Cerebellar cortex (tissue), 1 donor: ENCODE measurements at regions not wholly inside any gene's neighbourhood (a gene's known extent, or its start where the extent isn't known, plus 50 kb on each side); places are given as distances from the start of the nearest gene placed in this dataset.

Experiments used
- DNase-seq: peaks from one replicate; pipeline ENCODE4 v3.0.0-alpha.2; 2015; ENCODE audit warnings: low spot score

DNA sequence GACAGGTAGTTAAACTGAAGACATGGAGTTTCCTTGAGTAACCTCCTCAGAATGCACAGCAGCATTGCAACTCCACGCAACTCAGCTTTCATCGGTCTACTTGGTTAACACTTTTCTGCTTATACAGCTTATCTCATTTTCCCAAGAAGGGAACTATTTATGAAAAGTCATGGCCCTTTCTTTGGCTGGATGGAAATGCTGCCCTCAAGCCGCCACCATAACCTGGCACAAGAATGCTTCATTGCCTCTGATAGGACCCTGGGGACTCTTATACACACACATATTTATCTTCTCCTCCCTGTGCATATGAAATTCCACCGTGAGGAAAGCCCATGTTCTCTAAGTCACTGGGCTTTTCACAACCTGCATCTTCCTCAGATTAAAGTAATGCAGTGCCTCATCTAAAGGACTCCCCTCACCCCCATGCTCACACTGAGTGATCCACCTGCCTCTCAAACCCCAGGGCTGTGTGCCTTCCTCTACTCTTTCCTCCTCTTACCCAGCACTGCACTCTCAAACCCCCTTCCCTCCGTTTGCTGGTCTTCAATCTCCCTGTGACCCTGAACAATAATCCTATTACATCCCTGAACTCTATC lies 192.0 kb upstream of the HNRNPA3 start:
- DNase-seq, result no peak

- DNase-seq, result no peak
Observed at GRCh38 chr2:177021706-177022343, 190.8 kb upstream of the HNRNPA3 start.

GRCh38 chr2:177024765-177025164 lies 187.8 kb upstream of the HNRNPA3 start:
- no peak for DNase-seq

DNA sequence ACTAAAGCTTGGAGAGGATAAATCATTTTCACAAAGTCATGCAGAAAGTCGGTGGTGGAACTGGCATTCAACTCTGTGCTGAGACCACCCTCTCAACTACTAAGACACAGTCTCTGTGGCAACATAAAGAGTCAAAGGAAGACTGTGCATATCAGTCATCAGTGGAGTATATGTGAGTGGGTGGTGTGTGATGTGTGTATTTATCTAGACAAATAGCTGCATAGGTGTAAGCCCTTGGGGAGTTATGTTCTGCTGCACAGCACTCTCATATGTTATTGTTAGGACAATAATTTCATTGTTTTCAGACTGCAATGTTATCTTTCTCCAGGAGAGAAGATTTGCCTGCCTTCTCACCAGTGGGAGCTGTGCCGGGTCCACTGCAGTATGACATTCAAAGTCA lies 186.3 kb upstream of the HNRNPA3 start:
- DNase-seq, result no peak

DNA sequence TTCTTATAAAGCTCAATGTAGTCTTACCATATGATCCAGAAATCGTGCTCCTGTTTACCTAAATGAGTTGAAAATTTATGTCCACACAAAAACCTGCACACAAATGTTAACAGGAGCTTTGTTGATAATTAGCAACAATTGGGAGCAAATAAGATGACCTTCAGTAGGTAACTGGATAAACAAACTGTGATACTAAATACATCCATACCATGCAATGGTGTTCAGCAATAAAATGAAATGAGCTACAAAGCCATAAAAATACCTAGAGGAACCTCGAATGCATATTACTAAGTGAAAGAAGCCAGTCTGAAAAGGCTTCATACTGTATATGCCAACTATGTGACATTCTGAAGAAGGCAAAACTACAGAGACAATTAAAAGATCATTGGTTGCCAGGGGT lies 185.6 kb upstream of the HNRNPA3 start:
- no peak for DNase-seq

DNA sequence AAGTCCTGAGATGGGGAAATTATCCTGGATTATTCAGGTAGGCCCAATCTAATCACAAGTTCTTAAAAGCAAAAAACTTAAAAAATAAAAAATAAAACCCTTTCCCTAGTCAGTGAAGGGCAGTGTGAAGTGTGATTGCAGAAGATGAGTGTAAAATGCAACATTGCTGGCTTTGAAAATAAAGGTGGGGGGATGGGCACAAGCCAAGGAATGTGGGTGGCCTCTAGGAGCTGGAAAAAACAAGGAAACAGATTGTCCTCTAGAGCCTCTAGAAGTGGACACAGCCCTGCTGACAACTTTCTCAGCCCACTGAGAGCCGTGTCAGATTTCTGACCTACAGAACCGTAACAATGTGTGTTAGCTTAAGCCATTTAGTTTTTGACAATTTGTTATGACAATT lies 184.3 kb upstream of the HNRNPA3 start:
- no peak for DNase-seq

DNA sequence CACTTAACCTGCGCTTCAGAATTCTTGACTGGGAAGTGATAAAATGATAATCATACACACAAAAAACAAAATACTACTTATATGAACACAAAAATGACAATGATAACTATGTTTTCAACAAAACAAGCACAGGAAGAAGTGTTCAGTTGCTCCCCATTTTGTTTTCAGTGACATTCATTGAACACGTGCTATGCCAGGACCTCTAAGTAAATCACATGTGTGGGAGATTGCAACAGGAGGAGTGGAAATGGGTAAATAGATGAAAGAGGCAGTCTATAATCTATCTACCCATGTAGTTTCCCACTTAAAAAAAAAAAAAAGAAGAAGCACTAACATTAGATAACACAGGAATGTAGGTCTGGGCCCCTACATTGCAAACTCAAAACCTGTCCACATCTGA lies 183.5 kb upstream of the HNRNPA3 start:
- DNase-seq, result no peak

- no peak for DNase-seq
Observed at GRCh38 chr2:177029501-177029900, 183.1 kb upstream of the HNRNPA3 start.

DNA sequence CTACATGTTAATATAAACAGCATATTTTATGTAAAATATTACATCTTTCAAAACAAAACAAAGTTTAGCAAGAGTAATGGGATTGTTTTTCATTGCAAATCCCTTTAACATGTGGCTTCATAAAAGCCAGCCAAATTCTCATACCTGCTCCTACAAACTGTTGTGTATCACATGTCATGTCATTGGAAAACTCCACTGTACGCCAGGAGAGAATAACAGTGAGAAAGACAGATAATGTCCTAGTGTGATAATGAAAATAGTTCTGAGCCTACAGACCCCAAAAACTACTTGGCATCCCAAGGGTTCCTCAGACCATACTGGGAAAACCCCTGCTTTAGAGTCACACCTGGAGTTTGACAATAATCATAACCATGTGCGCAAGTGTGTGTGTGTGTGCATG lies 182.7 kb upstream of the HNRNPA3 start:
- no peak for DNase-seq

DNA sequence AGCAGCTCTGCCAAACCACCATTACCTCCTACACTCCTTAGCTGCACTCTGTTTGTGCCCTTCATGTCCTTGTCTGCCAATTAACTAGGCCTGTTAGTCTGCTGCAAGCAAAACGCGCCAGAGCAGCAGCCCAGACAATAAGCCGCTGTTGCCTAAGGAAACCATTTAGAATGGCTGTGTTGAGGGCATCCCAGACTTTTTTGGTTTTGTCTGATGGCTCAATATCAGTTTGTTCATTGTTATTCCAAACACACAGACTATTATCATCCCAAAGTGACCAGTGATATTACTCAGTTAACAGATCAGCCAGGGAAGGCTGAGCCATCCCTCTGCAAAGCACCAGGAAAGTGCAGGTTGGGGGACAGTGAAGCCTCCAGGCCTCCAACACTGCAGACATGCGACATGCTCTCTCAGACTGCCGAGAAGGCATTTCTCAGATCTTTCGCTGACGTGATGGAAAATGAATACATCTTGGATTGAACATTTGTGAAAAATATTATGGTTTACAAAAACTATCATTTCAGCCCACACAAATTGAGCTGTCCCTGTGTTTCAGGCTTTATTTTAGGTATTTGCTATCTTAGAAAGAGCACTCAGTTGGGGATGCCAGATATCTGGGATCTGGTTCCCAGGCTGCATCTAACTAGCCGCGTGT lies 182.0 kb upstream of the HNRNPA3 start:
- DNase-seq, result peak; percentile 18

DNA sequence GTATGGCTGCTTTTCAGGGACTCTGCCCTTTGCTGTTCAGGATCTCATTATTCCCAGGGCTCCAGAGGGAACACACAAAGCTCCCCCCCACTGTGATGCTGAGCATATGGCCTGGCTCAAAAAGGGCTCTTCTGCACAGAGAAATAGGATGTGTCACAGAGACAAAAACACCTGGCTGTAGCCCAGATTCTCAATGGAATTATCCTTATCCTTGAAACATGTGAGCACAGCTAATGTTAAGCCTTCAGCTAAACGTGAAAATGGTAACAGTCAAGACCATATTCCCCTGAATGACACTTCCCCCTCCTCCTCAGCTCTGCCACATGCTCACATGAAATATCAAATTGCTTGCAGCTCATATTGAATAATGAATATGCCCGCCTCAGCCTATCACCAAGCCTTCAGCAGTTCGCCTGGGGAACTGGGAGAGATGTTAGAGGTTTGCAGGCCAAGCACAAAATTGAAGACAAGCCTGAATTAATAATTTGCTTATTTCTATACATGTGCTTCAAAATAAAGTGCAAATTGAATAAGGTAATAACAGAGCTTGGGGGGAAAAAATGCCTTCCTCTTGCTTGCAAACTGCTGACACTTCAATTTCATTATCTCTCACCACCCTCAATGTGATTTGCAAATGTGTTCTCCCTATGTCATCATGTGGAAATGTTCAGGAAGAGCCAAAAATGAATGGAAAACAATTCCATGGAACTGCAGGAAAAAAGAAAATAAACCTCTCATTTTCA lies 181.0 kb upstream of the HNRNPA3 start:
- peak; percentile 89 for DNase-seq

DNA sequence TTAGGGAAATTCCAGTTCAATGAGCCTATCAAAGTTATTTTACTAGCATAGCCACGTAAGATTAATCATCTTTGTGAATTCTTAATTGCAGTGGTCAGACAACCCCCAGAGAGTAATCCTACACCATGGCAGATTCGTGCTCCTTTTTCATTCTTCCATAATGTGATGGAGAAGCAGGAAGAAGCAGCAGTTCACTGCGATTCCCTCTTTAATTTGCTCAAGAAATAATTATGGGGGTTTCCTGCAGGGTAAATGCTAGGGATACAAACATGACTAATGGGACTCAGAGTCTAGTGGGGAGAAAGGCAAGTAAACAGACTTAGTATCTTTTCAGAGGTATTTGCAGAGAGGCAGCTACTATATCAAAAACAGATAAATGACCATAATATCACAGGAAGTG lies 175.8 kb upstream of the HNRNPA3 start:
- DNase-seq, result no peak

DNA sequence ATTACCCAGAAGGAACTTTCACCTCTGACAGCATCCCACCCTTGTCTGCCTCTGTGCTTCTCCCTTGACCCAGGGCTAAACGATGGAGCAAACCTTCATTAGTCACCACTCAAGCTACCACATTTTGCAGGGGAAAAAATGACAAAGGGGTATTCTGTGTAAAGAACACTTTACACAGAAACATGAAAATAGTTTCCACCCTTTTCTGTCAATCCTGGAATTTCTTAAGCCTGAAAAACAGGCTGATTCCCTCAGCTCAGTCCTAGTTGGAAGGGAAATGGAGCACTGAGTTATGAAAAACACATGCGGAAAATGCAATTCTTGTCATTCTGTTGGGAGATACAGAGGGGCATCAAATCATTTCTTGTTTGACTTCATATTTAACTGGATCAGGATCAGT lies 175.0 kb upstream of the HNRNPA3 start:
- DNase-seq, result no peak

GRCh38 chr2:177038787-177039484 lies 173.7 kb upstream of the HNRNPA3 start:
- no peak for DNase-seq

DNA sequence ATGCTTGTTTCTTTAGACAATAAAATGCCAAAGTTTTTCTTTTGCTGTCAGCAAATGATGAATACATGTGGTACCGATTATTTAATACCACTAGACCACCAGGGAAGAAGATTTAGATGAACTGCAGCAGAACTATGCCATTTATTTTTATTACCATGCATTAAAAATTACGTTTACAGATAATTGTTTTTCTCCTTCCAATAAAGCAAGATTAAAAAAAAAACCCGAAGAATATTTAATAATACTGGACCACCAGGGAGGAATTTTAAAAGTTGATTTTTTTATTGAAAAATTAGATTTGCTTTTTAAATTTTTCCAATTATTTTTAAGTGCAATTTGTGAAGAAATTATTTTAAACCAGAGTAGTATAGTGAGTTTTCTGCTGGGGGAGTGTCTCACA lies 170.3 kb upstream of the HNRNPA3 start:
- DNase-seq, result no peak

- DNase-seq, result peak; percentile 88
Observed at GRCh38 chr2:177044671-177045070, 167.9 kb upstream of the HNRNPA3 start.

DNA sequence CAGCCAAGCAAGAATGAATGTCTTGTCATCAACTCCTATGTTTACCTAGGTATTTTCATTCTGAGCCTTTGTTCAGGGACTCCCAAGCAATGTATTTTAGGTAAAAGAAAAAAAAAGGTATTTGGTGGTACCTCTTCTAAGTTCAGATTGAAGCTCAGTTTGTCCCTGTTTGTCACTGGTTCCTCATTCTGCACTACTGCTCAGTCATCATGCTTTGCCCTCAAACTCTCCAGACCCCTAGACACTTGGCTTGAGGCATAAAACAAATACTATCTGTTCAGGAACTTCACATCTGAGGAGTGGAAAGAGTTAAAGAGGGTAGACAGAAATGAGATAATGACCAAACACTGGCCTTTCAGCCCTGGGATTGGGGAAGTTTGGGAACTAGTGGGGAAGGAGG lies 163.6 kb upstream of the HNRNPA3 start:
- no peak for DNase-seq

DNA sequence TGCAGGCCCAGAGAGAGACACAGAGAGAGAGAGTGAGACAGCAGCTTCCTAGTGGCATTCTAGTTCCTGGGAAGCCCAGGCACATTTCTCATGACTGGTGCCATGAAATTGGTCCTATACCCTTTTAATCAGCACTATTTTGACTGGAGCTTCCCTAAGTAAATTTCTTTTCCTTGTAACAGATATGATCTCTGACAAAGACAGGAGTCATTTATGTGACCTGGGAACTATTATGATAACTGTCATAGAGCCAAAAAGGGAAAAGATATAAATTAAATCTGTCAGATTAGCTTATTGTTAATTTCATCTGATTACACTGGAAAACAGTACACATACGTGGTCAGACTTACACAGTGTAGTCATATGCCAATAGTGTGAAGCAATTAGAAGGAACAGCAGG lies 161.3 kb upstream of the HNRNPA3 start:
- DNase-seq, result peak; percentile 29

GRCh38 chr2:177052471-177052870 lies 160.1 kb upstream of the HNRNPA3 start:
- no peak for DNase-seq

GRCh38 chr2:177053038-177053437 lies 159.6 kb upstream of the HNRNPA3 start:
- DNase-seq, result peak; percentile 20

- DNase-seq, result no peak
Observed at GRCh38 chr2:177053716-177054115, 158.9 kb upstream of the HNRNPA3 start.

GRCh38 chr2:177056481-177056929 lies 156.1 kb upstream of the HNRNPA3 start:
- no peak for DNase-seq
